ENCODE measurements at regions not wholly inside any gene's neighbourhood (a gene's known extent, or its start where the extent isn't known, plus 50 kb on each side); places are given as distances from the start of the nearest gene placed in this dataset.

DNA sequence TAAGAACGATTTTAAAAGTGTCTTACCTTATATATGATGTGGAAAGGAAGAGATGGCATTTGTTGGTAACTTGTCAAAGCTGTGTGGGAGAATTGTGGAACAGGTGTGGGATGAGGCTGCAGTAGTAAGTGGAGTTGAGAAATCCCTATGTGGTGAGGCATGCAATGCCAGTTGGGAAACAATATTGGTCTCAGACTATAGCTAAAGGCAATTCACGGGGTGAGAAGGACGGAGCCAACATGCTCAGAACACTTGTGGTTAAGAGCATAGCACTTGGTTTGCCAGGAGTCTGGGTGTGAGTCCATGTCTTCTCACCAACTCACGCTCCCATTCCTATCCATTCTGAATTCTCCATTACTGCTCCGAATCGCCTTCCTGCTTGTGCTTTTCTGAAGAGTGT is 615.6 kb upstream of the ADAMTS9 start:
- Mint-ChIP-seq H3K27me3 (ENCODE audit: low read depth, unreplicated experiment) (peaks cover 7% of the 10 kb centered on the region), H3K9me3 (ENCODE audit: unreplicated experiment) (peaks cover 2% of the 10 kb centered on the region), H3K4me3 (ENCODE audit: unreplicated experiment) (no peak overlapping the region), H3K36me3 (ENCODE audit: low read depth, unreplicated experiment) (no peaks in the 10 kb centered on the region), H3K4me1 (ENCODE audit: low read depth, unreplicated experiment) (no peaks in the 10 kb centered on the region), H3K27ac (ENCODE audit: unreplicated experiment) (no peak overlapping the region)
- Histone ChIP-seq H2AFZ (ENCODE audit: low read depth, low read length) (no peak overlapping the region), H3K27me3 (ENCODE audit: insufficient read depth, low read length) (no peaks in the 10 kb centered on the region), H4K20me1 (ENCODE audit: insufficient read depth, low read length) (no peaks in the 10 kb centered on the region), H3K9ac (ENCODE audit: low read length) (no peak overlapping the region), H3K4me2 (ENCODE audit: low read length) (no peak overlapping the region), H3K9me3 (ENCODE audit: insufficient read depth, low read depth, low read length) (no peaks in the 10 kb centered on the region), H3K79me2 (ENCODE audit: insufficient read depth, low read length) (no peaks in the 10 kb centered on the region), H3K4me3 (ENCODE audit: insufficient read depth, low read depth, low read length) (no peak overlapping the region), H3K4me1 (ENCODE audit: insufficient read depth, low read length) (no peaks in the 10 kb centered on the region), H3K36me3 (ENCODE audit: insufficient read depth, low read length) (no peaks in the 10 kb centered on the region), H3K27ac (ENCODE audit: low read depth, low read length) (no peak overlapping the region)
- DNase-seq (ENCODE audit: low read depth): no peak
- FAIRE-seq: no peak
- TF ChIP-seq CTCF (IDR thresholded peaks at IDR 0.05; ENCODE audit: insufficient read depth, low read depth, low read length) (no peak), EZH2 (IDR thresholded peaks at IDR 0.05; ENCODE audit: insufficient read depth, low read length) (no peak)

DNA sequence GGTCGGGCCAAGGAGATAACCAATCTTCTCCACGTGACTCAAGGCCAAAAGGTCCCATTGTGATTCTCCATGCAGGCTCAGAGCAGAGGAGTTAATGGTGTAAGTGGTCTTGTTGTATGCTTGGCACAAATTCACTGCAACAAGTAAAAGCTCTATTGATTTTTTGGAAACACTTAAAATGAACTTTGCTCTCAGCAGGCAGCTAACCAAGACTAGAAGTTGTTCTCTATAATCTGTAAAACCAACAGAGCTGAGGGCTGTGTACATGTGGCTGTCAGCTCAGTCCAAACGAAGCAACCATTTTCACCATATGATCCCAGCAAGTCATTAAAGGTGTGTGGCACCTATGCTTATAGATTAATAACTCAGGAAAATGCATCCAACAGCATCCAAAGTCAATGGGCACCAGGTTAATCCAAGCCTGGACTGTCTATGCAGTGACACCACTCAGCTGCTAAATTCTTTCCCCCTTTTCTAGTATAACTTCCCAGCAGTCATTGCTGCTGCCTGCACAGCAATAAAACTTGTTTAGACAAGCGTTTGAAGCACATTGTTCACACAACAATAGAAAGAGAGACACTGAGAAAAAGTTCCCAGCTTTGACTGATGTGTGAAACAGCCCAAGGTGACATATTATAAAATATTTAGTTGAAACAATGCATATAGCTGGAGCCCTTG is 603.8 kb upstream of the ADAMTS9 start:
- no peaks in the 10 kb centered on the region for H3K4me1 Mint-ChIP-seq (ENCODE audit: low read depth, unreplicated experiment)
- H3K9me3 Mint-ChIP-seq (ENCODE audit: unreplicated experiment): no peaks in the 10 kb centered on the region
- Histone ChIP-seq H3K27ac (ENCODE audit: low read depth, low read length) (no peak overlapping the region), H3K9me3 (ENCODE audit: insufficient read depth, low read depth, low read length) (no peaks in the 10 kb centered on the region), H3K4me3 (ENCODE audit: insufficient read depth, low read depth, low read length) (no peak overlapping the region), H3K36me3 (ENCODE audit: insufficient read depth, low read length) (no peaks in the 10 kb centered on the region), H3K27me3 (ENCODE audit: insufficient read depth, low read length) (no peaks in the 10 kb centered on the region), H3K4me2 (ENCODE audit: low read length) (no peak overlapping the region), H3K4me1 (ENCODE audit: insufficient read depth, low read length) (no peaks in the 10 kb centered on the region), H2AFZ (ENCODE audit: low read depth, low read length) (no peak overlapping the region), H3K79me2 (ENCODE audit: insufficient read depth, low read length) (no peaks in the 10 kb centered on the region), H4K20me1 (ENCODE audit: insufficient read depth, low read length) (no peaks in the 10 kb centered on the region), H3K9ac (ENCODE audit: low read length) (no peak overlapping the region)
- DNase-seq (ENCODE audit: low read depth): no peak
- H3K27me3 Mint-ChIP-seq (ENCODE audit: low read depth, unreplicated experiment): peaks cover 9% of the 10 kb centered on the region
- no peak for TF ChIP-seq CTCF (IDR thresholded peaks at IDR 0.05; ENCODE audit: insufficient read depth, low read depth, low read length)
- TF ChIP-seq EZH2 (IDR thresholded peaks at IDR 0.05; ENCODE audit: insufficient read depth, low read length): no peak
- H3K4me3 Mint-ChIP-seq (ENCODE audit: unreplicated experiment): no peak overlapping the region
- no peaks in the 10 kb centered on the region for H3K36me3 Mint-ChIP-seq (ENCODE audit: low read depth, unreplicated experiment)
- no peak overlapping the region for H3K27ac Mint-ChIP-seq (ENCODE audit: unreplicated experiment)
- no peak for FAIRE-seq

- Histone ChIP-seq H3K79me2 (ENCODE audit: insufficient read depth, low read length) (no peaks in the 10 kb centered on the region), H3K4me3 (ENCODE audit: insufficient read depth, low read depth, low read length) (no peak overlapping the region), H3K9ac (ENCODE audit: low read length) (no peak overlapping the region), H3K4me1 (ENCODE audit: insufficient read depth, low read length) (no peaks in the 10 kb centered on the region), H3K27ac (ENCODE audit: low read depth, low read length) (no peak overlapping the region), H3K27me3 (ENCODE audit: insufficient read depth, low read length) (no peaks in the 10 kb centered on the region), H3K4me2 (ENCODE audit: low read length) (no peak overlapping the region), H2AFZ (ENCODE audit: low read depth, low read length) (no peak overlapping the region), H3K36me3 (ENCODE audit: insufficient read depth, low read length) (no peaks in the 10 kb centered on the region), H4K20me1 (ENCODE audit: insufficient read depth, low read length) (no peaks in the 10 kb centered on the region), H3K9me3 (ENCODE audit: insufficient read depth, low read depth, low read length) (no peaks in the 10 kb centered on the region)
- FAIRE-seq (no peak), DNase-seq (ENCODE audit: low read depth) (no peak)
- no peaks in the 10 kb centered on the region for H3K4me1 Mint-ChIP-seq (ENCODE audit: low read depth, unreplicated experiment)
- TF ChIP-seq EZH2 (IDR thresholded peaks at IDR 0.05; ENCODE audit: insufficient read depth, low read length) (no peak), CTCF (IDR thresholded peaks at IDR 0.05; ENCODE audit: insufficient read depth, low read depth, low read length) (no peak)
- H3K4me3 Mint-ChIP-seq (ENCODE audit: unreplicated experiment): no peak overlapping the region
- H3K9me3 Mint-ChIP-seq (ENCODE audit: unreplicated experiment): no peaks in the 10 kb centered on the region
- no peak overlapping the region for H3K27ac Mint-ChIP-seq (ENCODE audit: unreplicated experiment)
- H3K27me3 Mint-ChIP-seq (ENCODE audit: low read depth, unreplicated experiment): peaks cover 19% of the 10 kb centered on the region
- no peaks in the 10 kb centered on the region for H3K36me3 Mint-ChIP-seq (ENCODE audit: low read depth, unreplicated experiment)
These were observed 601.0 kb upstream of the ADAMTS9 start for GRCh38 chr3:65288776-65289175.
